Activated CD8-positive, alpha-beta memory T cell treated with anti-CD3 and anti-CD28 coated beads, Interleukin-2, amount 50 U/mL, for 1 hour (primary cell): ENCODE measurements at regions not wholly inside any gene's neighbourhood (a gene's known extent, or its start where the extent isn't known, plus 50 kb on each side); places are given as distances from the start of the nearest gene placed in this dataset.
"Not testable (repeated sequence)": the region's sequence is repeated elsewhere in the genome, so short reads cannot be mapped to it uniquely, and the experiment has no call there.

Source experiments
- DNase-seq: peaks from one replicate; pipeline ENCODE4 v3.0.0-alpha.2; 2020; ENCODE audit errors: extremely low read depth

- no peak for DNase-seq
These were observed 96.5 kb upstream of the HS6ST1 start for GRCh38 chr2:128414946-128415778.

- DNase-seq: no peak
These were observed 97.1 kb upstream of the HS6ST1 start for GRCh38 chr2:128415779-128416061.

- no peak for DNase-seq
These were observed 97.6 kb upstream of the HS6ST1 start for GRCh38 chr2:128416109-128416785.

- DNase-seq: no peak
These were observed 98.1 kb upstream of the HS6ST1 start for GRCh38 chr2:128416806-128417205.

GRCh38 chr2:128417264-128417663 is 98.6 kb upstream of the HS6ST1 start:
- DNase-seq: not testable (repeated sequence)

- DNase-seq: no peak
These were observed 101.5 kb upstream of the HS6ST1 start for GRCh38 chr2:128420131-128420530.

GRCh38 chr2:128420776-128421175 is 102.1 kb upstream of the HS6ST1 start:
- DNase-seq: no peak

GRCh38 chr2:128421286-128421685 is 102.6 kb upstream of the HS6ST1 start:
- no peak for DNase-seq

GRCh38 chr2:128421861-128422311 is 103.2 kb upstream of the HS6ST1 start:
- DNase-seq: no peak

GRCh38 chr2:128422571-128422970 is 103.9 kb upstream of the HS6ST1 start:
- DNase-seq: no peak

- DNase-seq: no peak
These were observed 105.1 kb upstream of the HS6ST1 start for GRCh38 chr2:128423788-128424165.

GRCh38 chr2:128424406-128425171 is 105.9 kb upstream of the HS6ST1 start:
- no peak for DNase-seq

GRCh38 chr2:128425216-128425615 is 106.5 kb upstream of the HS6ST1 start:
- DNase-seq: no peak

GRCh38 chr2:128425731-128426620 is 107.3 kb upstream of the HS6ST1 start:
- no peak for DNase-seq

GRCh38 chr2:128427413-128427755 is 108.7 kb upstream of the HS6ST1 start:
- no peak for DNase-seq

- DNase-seq: no peak
These were observed 109.7 kb upstream of the HS6ST1 start for GRCh38 chr2:128428415-128428814.

- no peak for DNase-seq
These were observed 113.8 kb upstream of the HS6ST1 start for GRCh38 chr2:128432423-128432822.

GRCh38 chr2:128433911-128434550 is 115.4 kb upstream of the HS6ST1 start:
- DNase-seq: no peak

GRCh38 chr2:128435576-128436478 is 117.2 kb upstream of the HS6ST1 start:
- DNase-seq: no peak
